B cell (primary cell): ENCODE measurements at regions not wholly inside any gene's neighbourhood (a gene's known extent, or its start where the extent isn't known, plus 50 kb on each side); places are given as distances from the start of the nearest gene placed in this dataset.

Experiments used
- ATAC-seq: fragments of 200-7000 bp; cut with Tn5 transposase; one replicate; pipeline ENCODE4 v1.10.0; 2021; ENCODE audit warnings: low read depth, mild to moderate bottlenecking, moderate number of reproducible peaks, moderate library complexity
- CTCF ChIA-PET: fragments of 350-600 bp; sonication (Branson Sonifier 250); formaldehyde crosslinking; loops from one replicate; lab custom pipeline; 2021; ENCODE audit warnings: antibody characterized with exemption, inconsistent platforms; lab: Charles Lee
- POLR2A ChIA-PET: fragments of 350-600 bp; sonication (Branson Sonifier 250); formaldehyde crosslinking; loops from one replicate; lab custom pipeline; 2021; ENCODE audit warnings: antibody characterized with exemption; lab: Charles Lee
- DNase-seq: peaks from one replicate; pipeline ENCODE4 v3.0.0; 2013
- H2AFZ ChIP-seq: 2 replicates; pipeline ENCODE4 v1.6.1; 2012; ENCODE audit warnings: mild to moderate bottlenecking, low read depth, low read length; ENCODE audit not compliant: insufficient read depth, poor library complexity, severe bottlenecking
- H3K27ac ChIP-seq, 2 donors: 1 replicate in 1 of 2; 2 replicates in 1 of 2; pipeline ENCODE4 v1.5.1; 2012 to 2013; ENCODE audit warnings: low read length in 2 of 2, mild to moderate bottlenecking in 2 of 2, moderate library complexity in 1 of 2
- H3K27me3 ChIP-seq, 4 experiments: fragments of 200-600 bp in 1 of 4; sonication (generic) in 1 of 4; replicated peaks in 1 of 4; 1 replicate in 2 of 4; 2 replicates in 2 of 4; pipeline versions ENCODE4 v1.6.1 to v1.7.0; 2013 to 2016; ENCODE audit warnings: low read length in 3 of 4, mild to moderate bottlenecking in 2 of 4, mixed read lengths in 1 of 4, moderate library complexity in 1 of 4; ENCODE audit not compliant: insufficient read depth in 4 of 4, control insufficient read depth in 3 of 4; ENCODE audit errors: control extremely low read depth in 1 of 4
- H3K36me3 ChIP-seq, 2 experiments: replicated peaks in 1 of 2; 1 replicate in 1 of 2; 2 replicates in 1 of 2; pipeline versions ENCODE4 v1.6.1 to v1.7.1; 2013; ENCODE audit warnings: low read length in 1 of 2; ENCODE audit not compliant: insufficient read depth in 2 of 2, control insufficient read depth in 1 of 2; ENCODE audit errors: control extremely low read depth in 1 of 2, extremely low read depth in 1 of 2
- H3K4me1 ChIP-seq, 2 donors: fragments of 200-600 bp in 1 of 2; sonication (generic) in 1 of 2; 1 replicate in 1 of 2; 2 replicates in 1 of 2; pipeline versions ENCODE4 v1.5.1 to v1.6.1; 2013 to 2017; ENCODE audit warnings: low read length in 2 of 2; ENCODE audit not compliant: control insufficient read depth in 2 of 2, insufficient read depth in 2 of 2
- H3K4me2 ChIP-seq: replicated peaks from 2 replicates; pipeline ENCODE3; 2012; ENCODE audit warnings: mild to moderate bottlenecking, low read depth, low read length; ENCODE audit not compliant: poor library complexity, severe bottlenecking
- H3K4me3 ChIP-seq, 5 experiments: fragments of 200-600 bp in 1 of 5; sonication (generic) in 1 of 5; 1 replicate in 3 of 5; 2 replicates in 2 of 5; pipeline versions ENCODE4 v1.5.1 to v1.7.0; 2011 to 2016; ENCODE audit warnings: low read length in 4 of 5, mild to moderate bottlenecking in 4 of 5, low read depth in 2 of 5, control low read depth in 1 of 5, moderate library complexity in 1 of 5; ENCODE audit not compliant: insufficient read depth in 1 of 5; ENCODE audit errors: control extremely low read depth in 1 of 5, extremely low read depth in 1 of 5
- H3K79me2 ChIP-seq: fragments of 200-600 bp; sonication (generic); one replicate; pipeline ENCODE4 v1.6.0; 2016; ENCODE audit warnings: low read length; ENCODE audit not compliant: control insufficient read depth, insufficient read depth
- H3K9ac ChIP-seq: fragments of 200-600 bp; sonication (generic); 2 replicates; pipeline ENCODE4 v1.6.1; 2017; ENCODE audit warnings: mild to moderate bottlenecking, low read length, moderate library complexity
- H3K9me3 ChIP-seq, 3 donors: one replicate each; pipeline versions ENCODE4 v1.6.1 to v1.7.1; 2013; ENCODE audit warnings: low read length in 2 of 3; ENCODE audit not compliant: control insufficient read depth in 2 of 3, insufficient read depth in 1 of 3; ENCODE audit errors: control extremely low read depth in 1 of 3
- H4K20me1 ChIP-seq: 2 replicates; pipeline ENCODE4 v1.6.0; 2012; ENCODE audit warnings: mild to moderate bottlenecking, low read length; ENCODE audit not compliant: insufficient read depth, control insufficient read depth, poor library complexity, severe bottlenecking
- H3K27ac Mint-ChIP-seq: one replicate; pipeline ENCODE4 v1.8.0; 2021; ENCODE audit warnings: mixed read lengths
- H3K27me3 Mint-ChIP-seq: one replicate; pipeline ENCODE4 v1.8.0; 2021; ENCODE audit warnings: mixed read lengths
- H3K4me1 Mint-ChIP-seq: one replicate; pipeline ENCODE4 v1.8.0; 2021; ENCODE audit warnings: mixed read lengths
- H3K4me3 Mint-ChIP-seq: one replicate; pipeline ENCODE4 v1.8.0; 2021; ENCODE audit warnings: mixed read lengths
- H3K9me3 Mint-ChIP-seq: one replicate; pipeline ENCODE4 v1.8.0; 2022; ENCODE audit warnings: mixed read lengths; ENCODE audit not compliant: insufficient read depth
- EZH2 ChIP-seq: IDR thresholded peaks from 2 replicates; pipeline ENCODE4 v1.6.1; 2012; ENCODE audit warnings: borderline replicate concordance, low read depth, mild to moderate bottlenecking, moderate library complexity, low read length; ENCODE audit not compliant: insufficient read depth, poor library complexity, severe bottlenecking
- WGBS: methylation state at CpG from one replicate; pipeline ENCODE4 v1.1.5; 2013; ENCODE audit warnings: missing lambda C conversion rate; ENCODE audit not compliant: insufficient coverage; 5-methylcytosine and 5-hydroxymethylcytosine counted together
- intact Hi-C: fragments of 100-400 bp; cut with micrococcal nuclease; formaldehyde crosslinking; loops from one replicate; pipeline ENCODE4 v1.10.0; 2022
- TF ChIP-seq, protein P1 (sequence below): fragments of 200-600 bp; IDR thresholded peaks from one replicate; pipeline ENCODE4 v1.8.0; 2022; ENCODE audit warnings: antibody characterized with exemption, mild to moderate bottlenecking

- TF ChIP-seq, protein P1, sequence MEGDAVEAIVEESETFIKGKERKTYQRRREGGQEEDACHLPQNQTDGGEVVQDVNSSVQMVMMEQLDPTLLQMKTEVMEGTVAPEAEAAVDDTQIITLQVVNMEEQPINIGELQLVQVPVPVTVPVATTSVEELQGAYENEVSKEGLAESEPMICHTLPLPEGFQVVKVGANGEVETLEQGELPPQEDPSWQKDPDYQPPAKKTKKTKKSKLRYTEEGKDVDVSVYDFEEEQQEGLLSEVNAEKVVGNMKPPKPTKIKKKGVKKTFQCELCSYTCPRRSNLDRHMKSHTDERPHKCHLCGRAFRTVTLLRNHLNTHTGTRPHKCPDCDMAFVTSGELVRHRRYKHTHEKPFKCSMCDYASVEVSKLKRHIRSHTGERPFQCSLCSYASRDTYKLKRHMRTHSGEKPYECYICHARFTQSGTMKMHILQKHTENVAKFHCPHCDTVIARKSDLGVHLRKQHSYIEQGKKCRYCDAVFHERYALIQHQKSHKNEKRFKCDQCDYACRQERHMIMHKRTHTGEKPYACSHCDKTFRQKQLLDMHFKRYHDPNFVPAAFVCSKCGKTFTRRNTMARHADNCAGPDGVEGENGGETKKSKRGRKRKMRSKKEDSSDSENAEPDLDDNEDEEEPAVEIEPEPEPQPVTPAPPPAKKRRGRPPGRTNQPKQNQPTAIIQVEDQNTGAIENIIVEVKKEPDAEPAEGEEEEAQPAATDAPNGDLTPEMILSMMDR: no peak
- TF ChIP-seq EZH2: no peak
- Histone ChIP-seq H3K36me3 (no peaks in the 10 kb centered on the region), H4K20me1 (no peaks in the 10 kb centered on the region), H3K27ac (no peak overlapping the region), H3K4me3 (no peak overlapping the region), H3K79me2 (no peaks in the 10 kb centered on the region), H2AFZ (no peak overlapping the region), H3K9me3 (no peaks in the 10 kb centered on the region), H3K27me3 (no peaks in the 10 kb centered on the region), H3K4me1 (no peaks in the 10 kb centered on the region), H3K9ac (no peak overlapping the region), H3K4me2 (no peak overlapping the region)
- no peak for DNase-seq
- H3K4me3 Mint-ChIP-seq: no peak overlapping the region
- ChIA-PET POLR2A (no interaction called here), CTCF (interaction anchor here (0.5 kb wide), 1 partner anchor 563 kb away, joined by 3 read pairs; no protein-coding TSS in a partner anchor)
- no peak overlapping the region for H3K27ac Mint-ChIP-seq
- H3K4me1 Mint-ChIP-seq: no peaks in the 10 kb centered on the region
- no peak for ATAC-seq
- H3K27me3 Mint-ChIP-seq: no peaks in the 10 kb centered on the region
- H3K9me3 Mint-ChIP-seq: no peaks in the 10 kb centered on the region
- no CpG with 5 or more reads among the region's 2 CpGs for WGBS
- intact Hi-C loops: no loop called here
Observed at GRCh38 chr15:93830221-93831080, 400.9 kb upstream of the MCTP2 start.

DNA sequence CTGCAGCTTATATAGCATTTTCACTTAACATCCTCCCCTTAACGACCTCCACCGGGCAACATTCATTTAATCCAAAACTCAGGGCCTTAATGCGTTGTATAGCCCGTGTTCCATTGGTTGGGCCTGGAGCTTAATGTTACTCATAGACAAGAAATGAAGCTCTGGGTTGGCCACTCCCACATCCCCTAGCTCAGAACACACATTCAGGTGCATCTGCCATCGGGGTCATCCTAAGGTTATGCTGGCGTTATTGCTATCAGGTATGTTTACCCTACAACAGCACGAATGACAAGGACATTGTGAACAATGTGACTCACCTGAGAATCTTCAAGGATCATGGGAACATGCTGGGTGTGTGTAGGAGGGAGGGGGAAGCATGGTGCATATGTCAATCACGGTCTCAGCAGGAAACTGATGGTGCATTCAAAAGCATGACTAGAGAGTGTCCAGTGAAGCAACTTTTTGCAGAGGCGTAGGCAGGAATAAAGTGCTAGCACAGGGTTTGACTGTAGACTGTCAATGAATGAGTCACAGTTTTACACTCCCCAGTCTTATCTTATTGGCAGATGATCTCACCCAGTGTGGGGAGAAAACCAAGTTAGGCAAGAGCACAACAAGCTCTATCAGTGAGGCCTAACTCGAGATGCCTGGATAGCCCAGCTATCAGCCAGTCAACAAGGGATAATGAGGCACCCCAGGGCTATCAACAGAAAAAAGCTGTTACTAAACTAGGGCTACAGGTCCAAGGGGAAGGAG is 402.1 kb upstream of the MCTP2 start:
- Histone ChIP-seq H3K9ac (no peak overlapping the region), H3K27me3 (no peaks in the 10 kb centered on the region), H3K79me2 (no peaks in the 10 kb centered on the region), H3K9me3 (no peaks in the 10 kb centered on the region), H3K4me1 (no peaks in the 10 kb centered on the region), H3K4me3 (no peak overlapping the region), H2AFZ (no peak overlapping the region), H3K27ac (no peak overlapping the region), H3K36me3 (no peaks in the 10 kb centered on the region), H4K20me1 (no peaks in the 10 kb centered on the region), H3K4me2 (no peak overlapping the region)
- Mint-ChIP-seq H3K27ac (no peak overlapping the region), H3K27me3 (no peaks in the 10 kb centered on the region), H3K4me3 (no peak overlapping the region), H3K9me3 (no peaks in the 10 kb centered on the region), H3K4me1 (no peaks in the 10 kb centered on the region)
- POLR2A ChIA-PET: no interaction called here
- intact Hi-C loops: no loop called here
- DNase-seq: no peak
- no peak for ATAC-seq
- CTCF ChIA-PET: no interaction called here
- TF ChIP-seq, protein P1: no peak
- TF ChIP-seq EZH2: no peak
- WGBS: 88% methylated on average over 8 of the region's 10 CpGs
